ENCODE measurements at regions not wholly inside any gene's neighbourhood (a gene's known extent, or its start where the extent isn't known, plus 50 kb on each side); places are given as distances from the start of the nearest gene placed in this dataset.

DNA sequence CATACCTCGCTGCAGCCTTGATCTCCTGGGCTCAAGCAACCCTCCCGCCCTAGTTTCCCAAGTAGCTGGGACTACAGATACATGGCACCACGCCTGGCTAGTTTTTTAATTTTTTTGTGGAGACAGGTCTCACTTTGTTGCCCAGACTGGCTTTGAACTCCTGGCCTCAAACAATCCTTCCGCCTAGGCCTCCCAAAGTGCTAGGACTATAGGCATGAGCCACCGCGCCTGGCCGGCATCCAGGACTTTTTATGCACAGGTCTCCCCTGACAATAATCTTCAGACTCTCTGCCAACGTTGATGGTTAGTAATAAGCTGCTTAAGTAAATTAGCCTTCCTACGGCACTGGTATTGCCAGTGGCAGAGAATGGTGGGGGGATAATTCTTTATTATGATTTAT lies 110.5 kb upstream of the MTHFD1L start:
- no peak for TF ChIP-seq POLR2AphosphoS5 (IDR thresholded peaks at IDR 0.05; ENCODE audit: insufficient read depth in 1 of 2, low read depth in 1 of 2)
- TF ChIP-seq POLR2A (IDR thresholded peaks at IDR 0.05), result no peak

Data from vagina (tissue), 2 donors.